Sigmoid colon (tissue), 4 donors: ENCODE measurements at regions not wholly inside any gene's neighbourhood (a gene's known extent, or its start where the extent isn't known, plus 50 kb on each side); places are given as distances from the start of the nearest gene placed in this dataset.

Experiments used
- CTCF ChIP-seq, 4 experiments: fragments of 450-650 bp in 3 of 4; fragments of 200-600 bp in 1 of 4; IDR thresholded peaks; one replicate each; pipeline ENCODE4 v1.5.1; 2016 to 2019; ENCODE audit warnings: antibody characterized with exemption in 4 of 4, mild to moderate bottlenecking in 3 of 4, moderate library complexity in 2 of 4
- EP300 ChIP-seq, 4 donors: sonication (generic); formaldehyde crosslinking; IDR thresholded peaks; one replicate each; pipeline ENCODE4 v1.6.1; 2017; ENCODE audit warnings: antibody characterized with exemption in 4 of 4
- POLR2A ChIP-seq, 2 donors: fragments of 450-650 bp; IDR thresholded peaks; one replicate each; pipeline ENCODE4 v1.6.1; 2016; ENCODE audit warnings: antibody characterized with exemption in 2 of 2, mild to moderate bottlenecking in 2 of 2, moderate library complexity in 2 of 2
- POLR2AphosphoS5 ChIP-seq, 4 donors: sonication (generic); formaldehyde crosslinking; IDR thresholded peaks; one replicate each; pipeline ENCODE4 v1.6.1; 2017; ENCODE audit warnings: antibody characterized with exemption in 4 of 4

GRCh38 chr1:14071581-14071980 lies 371.6 kb downstream of the PRDM2 start:
- no peak for TF ChIP-seq CTCF (IDR thresholded peaks at IDR 0.05)
- TF ChIP-seq EP300 (IDR thresholded peaks at IDR 0.05), result no peak
- TF ChIP-seq POLR2A (IDR thresholded peaks at IDR 0.05), result no peak
- no peak for TF ChIP-seq POLR2AphosphoS5 (IDR thresholded peaks at IDR 0.05)
